ENCODE measurements at regions not wholly inside any gene's neighbourhood (a gene's known extent, or its start where the extent isn't known, plus 50 kb on each side); places are given as distances from the start of the nearest gene placed in this dataset.

DNA sequence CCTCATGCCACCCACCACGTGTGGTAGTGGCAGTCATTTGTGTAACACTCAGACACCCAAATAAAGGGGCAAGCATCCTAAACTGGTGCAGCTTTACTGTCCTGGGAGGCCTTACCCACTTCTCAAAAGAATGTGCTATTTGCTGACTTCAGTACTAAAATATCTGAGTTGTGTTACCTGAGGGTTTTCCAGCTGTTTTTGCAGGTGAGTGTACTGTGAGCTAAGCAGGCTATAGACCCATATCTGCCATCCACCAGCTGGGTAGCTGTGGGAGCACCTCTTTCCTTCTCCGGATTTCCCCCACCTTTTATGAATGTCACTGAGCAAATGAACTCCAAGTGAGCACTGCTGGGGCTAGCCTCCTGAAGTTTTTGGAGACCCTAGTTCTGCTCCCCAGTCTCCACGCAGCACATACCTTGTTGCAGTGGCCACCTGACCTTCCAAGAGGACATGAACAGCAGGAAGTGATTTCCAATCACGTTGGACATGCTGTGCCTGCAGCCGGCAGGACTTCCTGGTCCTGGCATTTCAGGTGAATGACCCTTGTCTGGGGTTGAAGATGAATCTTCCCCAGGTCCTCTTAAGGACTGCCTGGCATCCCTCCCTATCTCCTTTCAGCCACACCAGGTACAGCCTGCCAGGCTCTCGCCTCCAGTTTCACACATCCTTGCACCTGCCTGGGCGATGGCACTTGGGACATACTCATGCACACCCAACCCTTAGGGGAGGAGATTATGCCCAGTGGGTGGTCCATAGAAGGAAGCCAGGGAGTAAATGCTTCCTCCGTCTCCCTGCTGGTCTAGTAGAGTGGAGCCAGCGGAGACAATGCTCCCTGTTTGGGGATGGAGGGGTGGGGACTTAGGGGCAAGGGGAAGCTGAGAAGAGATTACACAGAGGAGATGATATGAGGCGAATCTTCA lies 109.5 kb upstream of the SPATA13 start:
- no peaks in the 10 kb centered on the region for H3K9me3 Mint-ChIP-seq
- Histone ChIP-seq H3K9me3 (ENCODE audit: control insufficient read depth, insufficient read depth, low read length) (no peaks in the 10 kb centered on the region), H3K27me3 (ENCODE audit: control insufficient read depth, insufficient read depth, low read length) (no peaks in the 10 kb centered on the region), H3K27ac (ENCODE audit: low read length) (no peak overlapping the region), H3K4me3 (ENCODE audit: low read length) (no peak overlapping the region), H3K4me1 (ENCODE audit: control insufficient read depth, insufficient read depth, low read length) (no peaks in the 10 kb centered on the region), H3K36me3 (ENCODE audit: control insufficient read depth, insufficient read depth, low read length) (no peaks in the 10 kb centered on the region)
- ATAC-seq (no peak), DNase-seq (no peak)
- H3K36me3 Mint-ChIP-seq, result no peaks in the 10 kb centered on the region
- 81% methylated on average over 10 of the region's 10 CpGs for WGBS (ENCODE audit: insufficient coverage)
- no peaks in the 10 kb centered on the region for H3K4me1 Mint-ChIP-seq
- H3K27me3 Mint-ChIP-seq (ENCODE audit: low read depth in 2 of 2), result peaks cover 9 to 33% of the 10 kb centered on the region in 2 donors
- intact Hi-C loops (cut with micrococcal nuclease), result no loop called here
- TF ChIP-seq, protein P1, sequence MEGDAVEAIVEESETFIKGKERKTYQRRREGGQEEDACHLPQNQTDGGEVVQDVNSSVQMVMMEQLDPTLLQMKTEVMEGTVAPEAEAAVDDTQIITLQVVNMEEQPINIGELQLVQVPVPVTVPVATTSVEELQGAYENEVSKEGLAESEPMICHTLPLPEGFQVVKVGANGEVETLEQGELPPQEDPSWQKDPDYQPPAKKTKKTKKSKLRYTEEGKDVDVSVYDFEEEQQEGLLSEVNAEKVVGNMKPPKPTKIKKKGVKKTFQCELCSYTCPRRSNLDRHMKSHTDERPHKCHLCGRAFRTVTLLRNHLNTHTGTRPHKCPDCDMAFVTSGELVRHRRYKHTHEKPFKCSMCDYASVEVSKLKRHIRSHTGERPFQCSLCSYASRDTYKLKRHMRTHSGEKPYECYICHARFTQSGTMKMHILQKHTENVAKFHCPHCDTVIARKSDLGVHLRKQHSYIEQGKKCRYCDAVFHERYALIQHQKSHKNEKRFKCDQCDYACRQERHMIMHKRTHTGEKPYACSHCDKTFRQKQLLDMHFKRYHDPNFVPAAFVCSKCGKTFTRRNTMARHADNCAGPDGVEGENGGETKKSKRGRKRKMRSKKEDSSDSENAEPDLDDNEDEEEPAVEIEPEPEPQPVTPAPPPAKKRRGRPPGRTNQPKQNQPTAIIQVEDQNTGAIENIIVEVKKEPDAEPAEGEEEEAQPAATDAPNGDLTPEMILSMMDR (IDR thresholded peaks at IDR 0.05), result no peak
- H3K4me3 Mint-ChIP-seq, result no peak overlapping the region
- H3K27ac Mint-ChIP-seq, result no peak overlapping the region

DNA sequence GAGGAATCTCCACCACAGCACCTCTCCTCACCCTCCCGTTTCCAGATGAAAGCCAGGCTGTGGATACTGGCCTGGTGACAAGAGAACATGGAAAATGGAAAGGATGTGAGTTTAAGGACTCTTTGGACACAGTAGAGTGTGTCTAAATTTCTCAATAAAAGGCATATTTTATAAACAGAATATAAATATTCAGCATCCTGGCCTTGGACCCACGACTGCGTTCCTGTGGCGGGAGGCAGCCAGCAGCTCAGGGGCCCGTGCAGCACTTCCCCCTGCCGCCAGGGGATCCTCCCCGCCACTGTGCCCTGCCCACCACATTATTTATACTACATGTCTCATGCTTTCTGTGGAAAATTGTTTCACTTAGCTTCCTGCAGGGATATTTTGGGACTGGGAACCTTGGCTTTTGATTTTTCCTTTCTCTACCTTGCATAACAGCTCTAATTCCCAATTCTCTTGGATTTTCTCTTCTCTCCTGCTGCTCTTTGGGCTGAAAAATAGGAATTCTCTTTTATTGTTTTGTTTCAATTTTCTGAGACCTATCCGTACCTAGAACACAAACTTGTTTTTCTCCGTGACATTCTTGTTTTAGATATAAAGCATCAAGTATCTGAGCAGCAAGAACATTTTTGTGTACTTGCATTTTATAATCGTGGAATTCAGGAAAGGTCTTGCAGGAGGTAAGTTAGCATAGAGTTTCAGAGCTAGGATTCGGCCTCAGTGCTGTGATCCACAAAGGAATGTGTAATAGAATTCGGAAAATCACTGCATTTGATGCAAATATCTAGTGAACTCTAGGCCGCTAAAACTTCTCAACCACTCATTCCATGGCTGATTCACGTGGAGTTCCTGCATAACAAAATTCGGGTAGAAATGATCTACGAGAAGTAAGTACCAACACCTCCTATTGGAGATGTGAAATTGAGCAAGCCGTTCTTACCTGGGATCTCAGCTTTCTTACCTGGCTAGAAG lies 107.7 kb upstream of the SPATA13 start:
- no peaks in the 10 kb centered on the region for H3K9me3 ChIP-seq (ENCODE audit: control insufficient read depth, insufficient read depth, low read length)
- DNase-seq, result no peak
- H3K27me3 ChIP-seq (ENCODE audit: control insufficient read depth, insufficient read depth, low read length), result no peaks in the 10 kb centered on the region
- H3K27me3 Mint-ChIP-seq (ENCODE audit: low read depth in 2 of 2), result peaks cover 9 to 22% of the 10 kb centered on the region in 2 donors
- intact Hi-C loops (cut with micrococcal nuclease), result loop anchor here (1.0 kb wide), 1 partner anchor 167 kb away; no protein-coding TSS in a partner anchor
- no peaks in the 10 kb centered on the region for H3K36me3 ChIP-seq (ENCODE audit: control insufficient read depth, insufficient read depth, low read length)
- no peaks in the 10 kb centered on the region for H3K4me1 ChIP-seq (ENCODE audit: control insufficient read depth, insufficient read depth, low read length)
- no peak overlapping the region for H3K4me3 ChIP-seq (ENCODE audit: low read length)
- H3K27ac Mint-ChIP-seq, result no peak overlapping the region
- H3K27ac ChIP-seq (ENCODE audit: low read length), result no peak overlapping the region
- TF ChIP-seq, protein P1 (IDR thresholded peaks at IDR 0.05), result no peak
- WGBS (ENCODE audit: insufficient coverage), result 44% methylated on average over 11 of the region's 17 CpGs
- no peaks in the 10 kb centered on the region for H3K36me3 Mint-ChIP-seq
- H3K4me1 Mint-ChIP-seq, result no peaks in the 10 kb centered on the region
- no peak overlapping the region for H3K4me3 Mint-ChIP-seq
- peak in 1 of 3 donors; percentile 10 for ATAC-seq
- H3K9me3 Mint-ChIP-seq, result no peaks in the 10 kb centered on the region

DNA sequence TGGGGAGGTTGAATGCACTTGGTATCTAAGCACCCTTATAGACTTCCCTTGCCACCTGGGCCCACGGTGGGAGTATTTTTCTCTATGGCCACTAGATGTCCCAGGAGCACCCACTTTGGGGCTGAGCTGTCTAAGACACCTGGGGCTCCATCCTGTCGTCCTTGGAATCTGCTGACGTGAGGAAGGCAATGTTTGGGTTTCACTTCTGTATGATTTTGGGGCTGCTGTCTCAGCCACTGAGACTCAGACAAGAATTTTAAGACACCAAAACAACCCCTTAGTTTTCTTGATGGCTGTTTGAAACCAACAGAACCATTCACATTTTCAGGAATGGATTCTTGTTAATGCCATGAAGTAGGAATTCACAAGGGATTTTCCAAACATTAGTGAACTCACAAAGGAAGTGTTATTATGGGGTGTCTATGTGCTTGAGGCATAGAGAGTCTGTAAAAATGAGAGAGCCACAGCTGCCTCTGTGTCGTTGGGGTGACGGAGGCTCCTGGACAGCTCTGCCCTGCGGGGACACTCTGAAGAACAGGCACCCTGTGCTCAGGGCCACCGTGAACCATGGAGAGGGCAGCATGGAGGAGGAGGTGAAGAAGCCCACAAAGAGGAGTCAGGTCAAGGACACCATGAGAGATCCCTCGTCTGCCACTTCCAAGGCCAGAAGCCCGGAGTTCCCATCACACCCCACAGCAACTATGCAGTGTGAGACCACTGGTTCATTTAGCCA lies 106.8 kb upstream of the SPATA13 start:
- peaks cover 9 to 26% of the 10 kb centered on the region in 2 donors for H3K27me3 Mint-ChIP-seq (ENCODE audit: low read depth in 2 of 2)
- ATAC-seq, result peak; percentile 62 to 92 (median 85)
- TF ChIP-seq, protein P1 (IDR thresholded peaks at IDR 0.05), result peak; percentile 61
- Histone ChIP-seq H3K27ac (ENCODE audit: low read length) (no peak overlapping the region), H3K36me3 (ENCODE audit: control insufficient read depth, insufficient read depth, low read length) (no peaks in the 10 kb centered on the region), H3K4me1 (ENCODE audit: control insufficient read depth, insufficient read depth, low read length) (no peaks in the 10 kb centered on the region), H3K4me3 (ENCODE audit: low read length) (no peak overlapping the region), H3K9me3 (ENCODE audit: control insufficient read depth, insufficient read depth, low read length) (no peaks in the 10 kb centered on the region), H3K27me3 (ENCODE audit: control insufficient read depth, insufficient read depth, low read length) (no peaks in the 10 kb centered on the region)
- intact Hi-C loops (cut with micrococcal nuclease), result loop anchor here (1.0 kb wide), 1 partner anchor 167 kb away; no protein-coding TSS in a partner anchor
- no peaks in the 10 kb centered on the region for H3K9me3 Mint-ChIP-seq
- no peak overlapping the region for H3K27ac Mint-ChIP-seq
- peak; percentile 26 to 80 for DNase-seq
- no peak overlapping the region for H3K4me3 Mint-ChIP-seq
- 62% methylated on average over 9 of the region's 9 CpGs for WGBS (ENCODE audit: insufficient coverage)
- no peaks in the 10 kb centered on the region for H3K4me1 Mint-ChIP-seq
- no peaks in the 10 kb centered on the region for H3K36me3 Mint-ChIP-seq
